ENCODE measurements at regions not wholly inside any gene's neighbourhood (a gene's known extent, or its start where the extent isn't known, plus 50 kb on each side); places are given as distances from the start of the nearest gene placed in this dataset.

- TF ChIP-seq ZNF274 (IDR thresholded peaks at IDR 0.05; ENCODE audit: low read depth, low read length), result no peak
- no peak for TF ChIP-seq YY1 (IDR thresholded peaks at IDR 0.05; ENCODE audit: insufficient read depth, insufficient read length)
These were observed 131.0 kb downstream of the SP3 start for GRCh38 chr2:173834141-173834540.
